Cardiac septum (tissue), 1 donor: ENCODE measurements at regions not wholly inside any gene's neighbourhood (a gene's known extent, or its start where the extent isn't known, plus 50 kb on each side); places are given as distances from the start of the nearest gene placed in this dataset.

Experiments used
- DNase-seq: peaks from one replicate; pipeline ENCODE4 v3.0.0-alpha.2; 2020; ENCODE audit warnings: low spot score
- intact Hi-C: fragments of 100-400 bp; cut with DNase I; formaldehyde crosslinking; loops from one replicate; pipeline ENCODE4 v1.14.0; 2022
- donor health status: DM: no; HTN: no; CAD: no.

- no peak for DNase-seq
- intact Hi-C loops: no loop called here
Observed at GRCh38 chr16:51949282-51949681, 597.7 kb downstream of the TOX3 start.

GRCh38 chr16:51941412-51941811 lies 605.5 kb downstream of the TOX3 start:
- intact Hi-C loops: no loop called here
- no peak for DNase-seq

DNA sequence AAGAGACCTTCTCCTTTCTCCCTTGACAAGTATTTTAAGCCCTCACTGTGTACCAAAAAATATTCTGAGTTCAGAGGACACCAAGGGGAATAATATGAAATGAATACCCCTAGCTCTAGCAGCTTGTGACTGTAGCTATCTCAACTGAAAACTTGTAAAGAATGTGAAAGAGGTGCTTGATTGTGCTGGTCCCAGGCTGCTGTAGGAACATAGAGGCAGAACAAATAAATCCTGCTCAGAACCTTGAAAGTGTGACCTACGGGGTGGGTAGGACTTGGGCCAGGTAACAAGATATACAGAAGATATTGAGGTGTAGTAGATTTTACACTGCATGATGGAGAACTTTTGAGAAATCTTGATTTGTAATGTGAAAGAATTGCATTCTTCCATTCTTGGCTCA lies 606.8 kb downstream of the TOX3 start:
- intact Hi-C loops: no loop called here
- DNase-seq: no peak

DNA sequence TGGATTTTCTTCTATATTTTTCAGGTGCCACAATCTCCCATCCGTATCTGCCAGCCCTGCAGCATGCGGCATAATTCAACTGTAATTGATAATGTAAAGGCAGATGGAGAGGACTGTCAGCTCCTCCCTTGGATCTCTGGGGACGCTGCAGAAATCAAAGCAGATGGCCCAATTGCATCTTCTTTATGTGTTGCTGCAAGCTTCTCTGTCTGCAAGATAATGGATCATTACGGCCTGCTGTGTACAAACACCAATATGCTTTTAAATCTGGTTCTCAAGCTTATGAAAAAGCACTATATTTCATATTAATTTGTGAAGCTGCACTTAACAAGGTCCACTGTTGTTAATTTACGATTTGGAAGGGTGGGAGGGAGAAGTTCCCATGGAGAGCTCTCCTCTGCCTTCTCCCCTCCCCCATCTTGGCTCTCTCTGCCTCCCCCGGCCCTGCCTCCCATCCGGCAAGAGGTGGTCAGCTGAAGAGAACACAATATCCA lies 607.5 kb downstream of the TOX3 start:
- DNase-seq: no peak
- intact Hi-C loops: no loop called here

- intact Hi-C loops: no loop called here
Observed at GRCh38 chr16:51938861-51939260, 608.1 kb downstream of the TOX3 start.

GRCh38 chr16:51937771-51938170 lies 609.2 kb downstream of the TOX3 start:
- no peak for DNase-seq
- intact Hi-C loops: no loop called here

More at GRCh38 chr16:51938861-51939260, 608.1 kb downstream of the TOX3 start:
- DNase-seq: no peak

- DNase-seq: no peak
- intact Hi-C loops: no loop called here
Observed at GRCh38 chr16:51936846-51937245, 610.1 kb downstream of the TOX3 start.

DNA sequence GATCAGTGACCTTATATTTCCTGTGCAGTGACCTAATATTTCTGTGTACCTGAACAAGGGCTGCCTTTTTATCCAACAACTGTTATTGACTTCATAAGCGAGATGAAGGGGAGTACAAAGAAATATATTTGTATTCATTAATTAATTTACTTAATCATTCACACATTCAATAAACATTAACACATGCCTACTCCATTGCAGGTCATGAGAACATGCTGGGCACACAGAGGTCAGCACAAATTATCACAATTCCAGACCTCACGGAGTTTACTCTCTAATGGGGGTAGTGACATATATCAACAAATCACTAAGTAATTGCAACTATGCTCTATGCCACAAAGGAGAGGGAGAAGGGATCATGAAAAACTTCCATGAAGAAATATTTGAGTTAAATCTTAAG lies 614.6 kb downstream of the TOX3 start:
- intact Hi-C loops: no loop called here
- DNase-seq: no peak

DNA sequence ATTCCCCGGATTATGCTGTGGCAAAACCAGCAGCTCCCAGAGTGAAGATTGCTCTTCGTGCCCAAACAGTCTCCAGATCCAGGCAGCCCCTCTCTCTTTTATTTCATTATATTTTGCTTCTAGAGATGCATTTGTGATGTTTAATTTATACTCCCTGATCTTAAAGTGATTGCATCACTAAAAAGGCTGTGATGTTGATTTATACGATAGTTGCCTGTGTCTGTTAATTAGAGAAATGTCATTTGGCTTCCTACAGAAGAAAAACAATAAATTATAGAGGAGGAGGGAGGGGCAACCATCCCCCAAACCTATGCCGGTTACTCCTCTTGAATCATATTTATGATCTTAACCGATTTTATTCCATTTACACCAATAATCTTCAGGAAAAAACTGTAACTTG lies 615.3 kb downstream of the TOX3 start:
- intact Hi-C loops: no loop called here
- no peak for DNase-seq

- DNase-seq: no peak
- intact Hi-C loops: no loop called here
Observed at GRCh38 chr16:51924744-51925143, 622.2 kb downstream of the TOX3 start.

GRCh38 chr16:51922476-51922875 lies 624.5 kb downstream of the TOX3 start:
- intact Hi-C loops: no loop called here
- no peak for DNase-seq

DNA sequence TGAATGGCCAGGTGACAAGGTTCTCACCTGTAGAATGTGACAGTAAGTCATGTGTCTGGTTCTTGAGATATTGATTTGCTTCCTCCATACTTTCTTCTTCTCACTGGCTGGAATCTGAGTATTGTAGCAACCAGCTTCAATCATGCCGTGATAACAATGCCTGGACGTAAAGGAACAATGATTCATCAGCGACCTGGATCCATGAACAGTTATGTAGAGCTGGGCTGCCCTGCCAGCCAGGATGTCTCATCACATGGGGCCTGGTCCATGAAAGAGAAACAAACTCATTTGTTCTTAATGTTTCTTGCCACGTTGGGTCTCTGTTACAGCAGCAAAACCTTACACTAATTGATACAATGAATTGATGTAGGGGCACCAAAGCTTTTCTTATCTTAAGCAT lies 627.2 kb downstream of the TOX3 start:
- no peak for DNase-seq
- intact Hi-C loops: no loop called here

DNA sequence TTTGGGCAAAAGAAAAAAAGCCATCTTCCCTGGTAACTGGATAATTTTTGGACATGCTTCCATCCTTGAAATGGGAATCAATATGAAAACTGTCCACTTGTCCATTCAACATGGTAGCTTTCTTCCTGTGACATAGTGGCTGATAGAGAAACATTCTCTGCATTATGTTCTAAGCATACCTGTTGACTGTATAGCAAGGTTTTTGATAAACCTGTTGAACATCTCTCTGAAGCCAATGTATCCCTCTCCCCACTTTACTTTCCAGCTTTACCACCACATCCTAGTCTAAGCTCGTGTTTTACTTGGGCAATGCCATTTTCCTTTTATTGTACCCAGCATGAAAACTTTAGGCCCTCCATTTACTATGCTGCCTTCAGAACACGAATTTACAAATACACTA lies 630.1 kb downstream of the TOX3 start:
- no peak for DNase-seq
- intact Hi-C loops: no loop called here

GRCh38 chr16:51916231-51916630 lies 630.7 kb downstream of the TOX3 start:
- DNase-seq: no peak
- intact Hi-C loops: no loop called here

DNA sequence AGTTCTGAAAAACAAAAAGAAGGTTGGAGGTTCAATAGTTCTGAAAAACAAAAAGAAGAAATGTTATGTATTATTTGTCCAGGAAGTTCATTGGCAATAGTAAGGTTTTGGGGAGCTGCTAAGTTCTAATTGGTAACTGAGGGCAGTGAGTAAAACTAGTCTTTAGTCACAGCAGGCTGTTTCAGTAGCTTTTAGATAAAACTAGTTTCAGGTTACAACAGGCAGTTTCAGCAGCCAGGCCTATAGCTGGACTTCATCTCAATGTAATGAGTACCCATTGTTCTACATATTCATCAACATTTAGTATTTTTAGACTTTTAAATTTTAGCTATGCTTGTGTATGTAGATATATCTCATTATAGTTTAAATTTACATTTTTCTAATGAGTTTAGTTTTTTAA lies 639.3 kb downstream of the TOX3 start:
- intact Hi-C loops: no loop called here
- DNase-seq: no peak

DNA sequence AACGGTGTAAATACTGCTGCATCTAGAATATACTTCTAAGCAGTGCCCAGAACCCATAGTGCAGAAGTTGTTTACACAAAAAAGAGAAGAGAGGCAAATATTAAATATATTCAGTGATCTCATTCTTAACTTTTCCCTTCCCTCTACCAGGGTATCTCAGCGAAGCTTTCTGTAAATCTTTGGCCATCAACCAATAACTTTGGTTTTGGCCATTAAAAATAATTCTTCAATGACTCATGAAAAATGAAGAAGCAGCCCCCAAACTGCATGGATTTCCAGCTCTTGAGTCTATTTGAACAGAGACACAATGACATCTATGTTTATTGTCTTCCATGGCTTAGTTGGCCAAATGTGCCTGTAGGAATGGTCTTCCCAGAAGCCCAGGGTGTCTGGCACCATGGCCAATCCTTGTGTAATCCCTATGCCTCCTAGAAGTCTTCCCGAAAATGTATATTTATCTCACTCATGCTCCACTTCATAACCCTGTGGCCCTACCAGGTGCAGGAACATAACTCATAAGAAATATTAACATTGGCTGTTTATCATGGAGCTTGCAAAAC lies 646.6 kb downstream of the TOX3 start:
- intact Hi-C loops: no loop called here
- DNase-seq: no peak

- intact Hi-C loops: no loop called here
Observed at GRCh38 chr16:51898872-51899271, 648.1 kb downstream of the TOX3 start.

GRCh38 chr16:51896013-51896412 lies 650.9 kb downstream of the TOX3 start:
- intact Hi-C loops: no loop called here
- DNase-seq: no peak

More at GRCh38 chr16:51898872-51899271, 648.1 kb downstream of the TOX3 start:
- no peak for DNase-seq

DNA sequence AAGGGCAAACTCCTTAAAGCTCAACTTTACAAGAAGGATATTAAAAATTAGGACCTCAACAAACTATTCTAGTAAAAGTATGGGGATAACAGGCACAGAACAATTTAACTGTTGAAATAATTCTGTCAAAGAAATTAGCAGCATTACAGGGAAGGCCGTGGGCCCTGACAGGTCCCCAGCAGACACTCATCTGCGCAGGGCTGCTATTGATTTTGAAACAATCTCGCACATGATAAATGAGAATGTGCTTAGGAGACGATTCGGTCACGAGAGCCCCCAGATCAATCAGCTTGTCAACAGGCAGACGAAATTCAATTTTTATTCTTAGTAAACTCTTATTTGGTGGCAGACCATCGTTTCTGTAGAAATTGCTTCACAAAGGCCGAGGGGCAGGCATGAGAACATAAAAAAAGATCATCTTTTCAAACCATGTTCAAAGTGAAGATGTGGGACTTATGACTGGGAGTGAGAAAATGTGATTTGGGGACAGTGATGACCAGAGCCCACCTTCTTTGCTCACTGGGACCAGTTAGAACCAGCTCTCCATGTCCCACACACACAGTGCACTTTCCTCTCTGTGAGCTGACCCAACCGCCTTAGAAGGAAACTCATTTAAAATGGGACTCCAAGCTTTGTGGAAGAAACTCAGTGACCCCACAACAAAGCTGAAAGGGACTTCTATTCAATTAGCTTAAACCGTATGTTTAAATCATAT lies 654.5 kb downstream of the TOX3 start:
- intact Hi-C loops: no loop called here
- DNase-seq: no peak

GRCh38 chr16:51888534-51888933 lies 658.4 kb downstream of the TOX3 start:
- DNase-seq: no peak
- intact Hi-C loops: no loop called here

- no peak for DNase-seq
- intact Hi-C loops: no loop called here
Observed at GRCh38 chr16:51888016-51888415, 658.9 kb downstream of the TOX3 start.

- intact Hi-C loops: no loop called here
- DNase-seq: no peak
Observed at GRCh38 chr16:51886456-51886855, 660.5 kb downstream of the TOX3 start.
